GM12875 (cell line): ENCODE measurements at regions not wholly inside any gene's neighbourhood (a gene's known extent, or its start where the extent isn't known, plus 50 kb on each side); places are given as distances from the start of the nearest gene placed in this dataset.

ENCODE experiments used
- H3K4me3 ChIP-seq: one replicate; pipeline ENCODE4 v1.5.1; 2011; ENCODE audit warnings: low read depth, low read length, control low read depth
- CTCF ChIP-seq: IDR thresholded peaks from 2 replicates; pipeline ENCODE4 v1.5.1; 2011; ENCODE audit warnings: low read depth, mild to moderate bottlenecking, control low read depth, inconsistent platforms, low read length, moderate library complexity, borderline replicate concordance; ENCODE audit not compliant: insufficient read depth

- no peak overlapping the region for H3K4me3 ChIP-seq
- TF ChIP-seq CTCF, result no peak
Measured at GRCh38 chr5:89098199-89098756, 215.3 kb upstream of the MEF2C start.

- no peak overlapping the region for H3K4me3 ChIP-seq
- no peak for TF ChIP-seq CTCF
Measured at GRCh38 chr5:89097103-89097502, 214.1 kb upstream of the MEF2C start.

- TF ChIP-seq CTCF, result no peak
- no peak overlapping the region for H3K4me3 ChIP-seq
Measured at GRCh38 chr5:89095341-89095740, 212.4 kb upstream of the MEF2C start.

GRCh38 chr5:89090037-89090436 is 207.1 kb upstream of the MEF2C start:
- TF ChIP-seq CTCF, result no peak
- H3K4me3 ChIP-seq, result no peak overlapping the region

- H3K4me3 ChIP-seq, result no peak overlapping the region
- TF ChIP-seq CTCF, result no peak
Measured at GRCh38 chr5:89087551-89088318, 204.8 kb upstream of the MEF2C start.

GRCh38 chr5:89087128-89087527 is 204.1 kb upstream of the MEF2C start:
- TF ChIP-seq CTCF, result no peak

More at GRCh38 chr5:89087128-89087527, 204.1 kb upstream of the MEF2C start:
- no peak overlapping the region for H3K4me3 ChIP-seq
